Chondrocyte (in vitro differentiated cells): ENCODE measurements at regions not wholly inside any gene's neighbourhood (a gene's known extent, or its start where the extent isn't known, plus 50 kb on each side); places are given as distances from the start of the nearest gene placed in this dataset.

Experiments used
- DNase-seq: peaks from one replicate; pipeline ENCODE4 v3.0.0; 2021; ENCODE audit warnings: mixed read lengths, low spot score
- H3K27ac Mint-ChIP-seq: one replicate; pipeline ENCODE4 v1.8.0; 2021; ENCODE audit warnings: mild to moderate bottlenecking, moderate library complexity, mixed read lengths; ENCODE audit not compliant: unreplicated experiment
- H3K27me3 Mint-ChIP-seq: 2 replicates; pipeline ENCODE4 v1.8.0; 2021; ENCODE audit warnings: low read depth, mixed read lengths
- H3K36me3 Mint-ChIP-seq: 2 replicates; pipeline ENCODE4 v1.8.0; 2021; ENCODE audit warnings: low read depth, mixed read lengths
- H3K4me1 Mint-ChIP-seq: 2 replicates; pipeline ENCODE4 v1.8.0; 2021; ENCODE audit warnings: low read depth, mild to moderate bottlenecking, mixed read lengths
- H3K4me3 Mint-ChIP-seq: one replicate; pipeline ENCODE4 v1.8.0; 2021; ENCODE audit warnings: mild to moderate bottlenecking, moderate library complexity, mixed read lengths; ENCODE audit not compliant: unreplicated experiment
- H3K9me3 Mint-ChIP-seq: 2 replicates; pipeline ENCODE4 v1.8.0; 2021; ENCODE audit warnings: low read depth, mixed read lengths
- TF ChIP-seq, protein P1 (sequence below): fragments of 200-600 bp; sonication (generic); IDR thresholded peaks from 2 replicates; pipeline ENCODE4 v1.5.0; 2021; ENCODE audit warnings: antibody characterized with exemption, mild to moderate bottlenecking, moderate library complexity

DNA sequence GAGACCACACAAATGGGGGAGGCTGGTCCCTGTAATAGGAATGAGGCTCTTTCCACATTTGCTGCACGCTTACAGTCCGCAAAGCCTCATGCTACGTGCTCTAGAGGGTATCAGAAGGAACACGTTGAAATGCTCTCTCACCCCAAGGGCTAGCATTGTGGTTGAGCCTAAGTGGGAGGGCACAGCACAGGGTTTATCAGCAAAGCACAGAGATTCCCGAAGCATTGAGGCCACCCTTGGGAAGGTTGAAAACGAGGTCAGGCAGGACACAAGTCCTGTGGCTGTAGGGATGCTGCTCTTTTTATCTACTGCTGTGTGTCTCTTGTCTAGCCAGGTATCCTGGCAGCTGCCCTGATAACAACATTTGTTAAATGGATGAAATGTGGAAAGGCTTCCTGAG is 378.3 kb downstream of the EN1 start:
- H3K4me1 Mint-ChIP-seq, result no peaks in the 10 kb centered on the region
- H3K4me3 Mint-ChIP-seq, result no peak overlapping the region
- peaks cover 24% of the 10 kb centered on the region for H3K27me3 Mint-ChIP-seq
- DNase-seq, result no peak
- no peaks in the 10 kb centered on the region for H3K36me3 Mint-ChIP-seq
- H3K27ac Mint-ChIP-seq, result no peak overlapping the region
- TF ChIP-seq, protein P1, sequence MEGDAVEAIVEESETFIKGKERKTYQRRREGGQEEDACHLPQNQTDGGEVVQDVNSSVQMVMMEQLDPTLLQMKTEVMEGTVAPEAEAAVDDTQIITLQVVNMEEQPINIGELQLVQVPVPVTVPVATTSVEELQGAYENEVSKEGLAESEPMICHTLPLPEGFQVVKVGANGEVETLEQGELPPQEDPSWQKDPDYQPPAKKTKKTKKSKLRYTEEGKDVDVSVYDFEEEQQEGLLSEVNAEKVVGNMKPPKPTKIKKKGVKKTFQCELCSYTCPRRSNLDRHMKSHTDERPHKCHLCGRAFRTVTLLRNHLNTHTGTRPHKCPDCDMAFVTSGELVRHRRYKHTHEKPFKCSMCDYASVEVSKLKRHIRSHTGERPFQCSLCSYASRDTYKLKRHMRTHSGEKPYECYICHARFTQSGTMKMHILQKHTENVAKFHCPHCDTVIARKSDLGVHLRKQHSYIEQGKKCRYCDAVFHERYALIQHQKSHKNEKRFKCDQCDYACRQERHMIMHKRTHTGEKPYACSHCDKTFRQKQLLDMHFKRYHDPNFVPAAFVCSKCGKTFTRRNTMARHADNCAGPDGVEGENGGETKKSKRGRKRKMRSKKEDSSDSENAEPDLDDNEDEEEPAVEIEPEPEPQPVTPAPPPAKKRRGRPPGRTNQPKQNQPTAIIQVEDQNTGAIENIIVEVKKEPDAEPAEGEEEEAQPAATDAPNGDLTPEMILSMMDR, result no peak
- H3K9me3 Mint-ChIP-seq, result no peaks in the 10 kb centered on the region

DNA sequence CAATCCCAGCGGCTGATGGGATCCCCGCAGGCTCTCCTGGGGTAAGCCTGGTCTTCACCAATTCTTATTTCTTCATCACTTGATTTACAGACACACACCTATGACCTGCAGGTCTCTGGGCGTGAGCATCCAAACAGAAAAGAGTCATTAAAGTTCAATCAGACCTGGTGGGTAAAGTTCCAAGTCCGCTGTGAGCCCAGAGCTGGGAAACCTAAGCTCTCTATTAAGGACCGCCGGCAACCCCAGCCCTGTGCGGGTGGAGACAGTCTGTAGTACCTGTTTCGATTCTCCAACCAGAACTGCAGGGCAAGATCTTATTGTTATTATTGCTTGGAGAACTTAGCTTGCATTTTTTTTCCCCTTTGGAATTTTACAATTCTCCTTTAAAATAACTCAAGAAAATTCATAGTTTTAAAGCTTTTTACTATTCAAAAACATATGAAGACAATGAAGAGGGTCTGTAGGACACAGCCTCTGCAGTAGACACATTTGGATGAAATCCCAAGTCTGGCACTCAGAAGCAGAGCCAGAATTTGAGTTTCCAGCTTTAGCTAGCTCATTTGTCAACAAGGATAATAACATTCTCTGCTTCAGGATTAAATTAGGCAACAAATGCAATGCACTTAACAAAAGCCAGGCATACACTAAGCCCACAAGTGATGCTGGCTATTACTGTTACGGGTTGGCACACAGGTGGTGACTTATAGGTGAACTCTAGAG is 376.4 kb downstream of the INSIG2 start:
- Mint-ChIP-seq H3K9me3 (no peaks in the 10 kb centered on the region), H3K27ac (no peak overlapping the region), H3K36me3 (no peaks in the 10 kb centered on the region), H3K4me1 (no peaks in the 10 kb centered on the region), H3K4me3 (no peak overlapping the region), H3K27me3 (peaks cover 27% of the 10 kb centered on the region)
- TF ChIP-seq, protein P1, result no peak
- DNase-seq, result no peak

DNA sequence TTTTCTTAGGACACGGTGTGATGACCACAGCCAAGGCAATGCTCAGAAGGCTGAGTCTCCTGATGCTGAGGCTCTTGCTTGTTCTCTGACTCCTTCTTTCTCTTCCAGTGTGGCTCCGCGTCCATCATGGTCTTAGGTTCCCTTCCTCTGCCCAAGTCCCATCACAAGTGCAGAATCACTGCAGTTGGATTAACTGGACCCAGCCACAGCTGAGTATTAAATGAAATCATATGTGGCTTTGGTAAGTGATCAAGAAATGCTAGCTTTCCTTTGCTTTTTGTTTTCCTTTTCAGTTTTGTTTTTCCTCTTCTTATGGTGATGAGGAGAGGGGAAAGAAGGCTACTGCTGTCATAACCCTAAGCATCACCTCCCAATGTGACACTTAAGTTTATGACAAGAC is 375.8 kb downstream of the INSIG2 start:
- TF ChIP-seq, protein P1, result no peak
- Mint-ChIP-seq H3K27ac (no peak overlapping the region), H3K4me3 (no peak overlapping the region), H3K4me1 (no peaks in the 10 kb centered on the region), H3K27me3 (peaks cover 24% of the 10 kb centered on the region), H3K9me3 (no peaks in the 10 kb centered on the region), H3K36me3 (no peaks in the 10 kb centered on the region)
- DNase-seq, result no peak

DNA sequence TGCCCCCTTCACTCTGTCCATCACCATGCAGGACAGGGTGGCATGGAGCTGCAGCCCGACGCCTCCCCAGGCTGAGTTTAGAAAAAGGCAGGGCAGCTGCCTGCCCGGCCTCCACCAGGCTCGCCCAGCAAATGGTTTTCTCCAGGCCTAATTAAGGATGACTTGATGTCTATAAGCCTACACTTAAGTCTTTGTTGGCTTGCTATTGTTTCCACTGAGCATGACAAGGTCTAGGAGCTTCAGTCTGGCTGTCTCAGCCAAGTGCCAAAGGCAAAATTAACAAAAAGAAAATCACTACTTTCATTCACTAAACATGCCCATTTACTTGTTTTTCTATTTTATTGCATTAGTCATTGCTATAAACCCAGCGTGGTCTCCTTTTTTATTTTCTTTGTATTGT is 372.2 kb downstream of the INSIG2 start:
- H3K9me3 Mint-ChIP-seq, result no peaks in the 10 kb centered on the region
- H3K36me3 Mint-ChIP-seq, result no peaks in the 10 kb centered on the region
- peaks cover 38% of the 10 kb centered on the region for H3K27me3 Mint-ChIP-seq
- no peak overlapping the region for H3K27ac Mint-ChIP-seq
- DNase-seq, result no peak
- H3K4me3 Mint-ChIP-seq, result no peak overlapping the region
- TF ChIP-seq, protein P1, result no peak
- H3K4me1 Mint-ChIP-seq, result no peaks in the 10 kb centered on the region

DNA sequence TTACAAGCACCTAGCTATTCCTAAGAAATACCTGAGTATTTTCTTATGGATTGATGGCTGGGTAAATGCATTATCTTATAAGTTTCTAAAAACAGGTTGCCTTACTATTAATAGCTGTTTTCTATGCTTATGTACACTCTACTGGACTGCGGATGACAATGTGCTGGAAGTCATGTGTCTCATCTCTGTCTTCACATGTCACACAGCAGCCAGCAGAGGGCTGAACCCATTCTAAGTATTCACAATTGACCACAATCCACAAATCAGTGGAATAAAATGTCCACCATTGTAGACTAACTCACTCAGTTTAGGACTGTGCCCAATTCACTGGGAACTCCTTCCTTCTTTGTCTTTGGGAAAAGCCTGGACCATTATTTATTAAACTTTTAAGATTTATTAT is 371.2 kb downstream of the INSIG2 start:
- Mint-ChIP-seq H3K9me3 (no peaks in the 10 kb centered on the region), H3K4me3 (no peak overlapping the region), H3K36me3 (no peaks in the 10 kb centered on the region), H3K27me3 (peaks cover 40% of the 10 kb centered on the region), H3K27ac (no peak overlapping the region), H3K4me1 (no peaks in the 10 kb centered on the region)
- DNase-seq, result no peak
- TF ChIP-seq, protein P1, result peak; percentile 21
